Nephron progenitor cell (in vitro differentiated cells): ENCODE measurements at regions not wholly inside any gene's neighbourhood (a gene's known extent, or its start where the extent isn't known, plus 50 kb on each side); places are given as distances from the start of the nearest gene placed in this dataset.
"Not testable (repeated sequence)": the region's sequence is repeated elsewhere in the genome, so short reads cannot be mapped to it uniquely, and the experiment has no call there.

Experiments used
- DNase-seq: peaks from one replicate; pipeline ENCODE4 v3.0.0; 2021
- H3K27ac Mint-ChIP-seq: 2 replicates; pipeline ENCODE4 v1.8.0; 2021; ENCODE audit warnings: mild to moderate bottlenecking, moderate library complexity, mixed read lengths
- H3K27me3 Mint-ChIP-seq: 2 replicates; pipeline ENCODE4 v1.8.0; 2021; ENCODE audit warnings: mild to moderate bottlenecking, low read depth, mixed read lengths; ENCODE audit not compliant: poor library complexity
- H3K36me3 Mint-ChIP-seq: 2 replicates; pipeline ENCODE4 v1.8.0; 2021; ENCODE audit warnings: low read depth, mixed read lengths
- H3K4me1 Mint-ChIP-seq: 2 replicates; pipeline ENCODE4 v1.8.0; 2021; ENCODE audit warnings: mixed read lengths
- H3K4me3 Mint-ChIP-seq: 2 replicates; pipeline ENCODE4 v1.8.0; 2021; ENCODE audit warnings: mild to moderate bottlenecking, moderate library complexity, mixed read lengths
- H3K9me3 Mint-ChIP-seq: 2 replicates; pipeline ENCODE4 v1.8.0; 2021; ENCODE audit warnings: mild to moderate bottlenecking, moderate library complexity, mixed read lengths
- TF ChIP-seq, protein P1 (sequence below): fragments of 200-600 bp; sonication (generic); IDR thresholded peaks from 2 replicates; pipeline ENCODE4 v1.5.0; 2021; ENCODE audit warnings: antibody characterized with exemption

DNA sequence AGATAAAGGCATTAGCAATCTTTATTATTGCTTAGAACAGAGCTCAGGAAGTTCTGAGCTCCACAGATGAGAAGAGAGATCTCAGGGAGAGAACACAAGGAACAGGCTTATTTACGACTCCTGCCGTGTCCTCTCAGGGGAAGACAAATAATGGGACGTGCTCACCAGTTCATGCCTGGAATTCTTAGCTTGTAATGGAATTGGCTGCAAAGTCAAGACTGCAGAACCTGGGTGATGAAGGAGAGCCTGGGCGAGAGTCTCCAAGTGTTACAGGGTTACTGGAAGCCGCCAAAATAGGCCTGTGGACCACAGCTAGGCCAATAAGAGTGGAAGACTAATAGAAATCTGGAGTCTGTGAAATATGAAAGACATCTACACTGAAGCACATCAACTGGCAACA lies 174.5 kb upstream of the ADAMTSL1 start:
- Mint-ChIP-seq H3K27me3 (peaks cover 4% of the 10 kb centered on the region), H3K4me1 (peaks cover 37% of the 10 kb centered on the region), H3K36me3 (no peaks in the 10 kb centered on the region), H3K4me3 (no peak overlapping the region), H3K27ac (no peak overlapping the region), H3K9me3 (no peaks in the 10 kb centered on the region)
- TF ChIP-seq, protein P1, sequence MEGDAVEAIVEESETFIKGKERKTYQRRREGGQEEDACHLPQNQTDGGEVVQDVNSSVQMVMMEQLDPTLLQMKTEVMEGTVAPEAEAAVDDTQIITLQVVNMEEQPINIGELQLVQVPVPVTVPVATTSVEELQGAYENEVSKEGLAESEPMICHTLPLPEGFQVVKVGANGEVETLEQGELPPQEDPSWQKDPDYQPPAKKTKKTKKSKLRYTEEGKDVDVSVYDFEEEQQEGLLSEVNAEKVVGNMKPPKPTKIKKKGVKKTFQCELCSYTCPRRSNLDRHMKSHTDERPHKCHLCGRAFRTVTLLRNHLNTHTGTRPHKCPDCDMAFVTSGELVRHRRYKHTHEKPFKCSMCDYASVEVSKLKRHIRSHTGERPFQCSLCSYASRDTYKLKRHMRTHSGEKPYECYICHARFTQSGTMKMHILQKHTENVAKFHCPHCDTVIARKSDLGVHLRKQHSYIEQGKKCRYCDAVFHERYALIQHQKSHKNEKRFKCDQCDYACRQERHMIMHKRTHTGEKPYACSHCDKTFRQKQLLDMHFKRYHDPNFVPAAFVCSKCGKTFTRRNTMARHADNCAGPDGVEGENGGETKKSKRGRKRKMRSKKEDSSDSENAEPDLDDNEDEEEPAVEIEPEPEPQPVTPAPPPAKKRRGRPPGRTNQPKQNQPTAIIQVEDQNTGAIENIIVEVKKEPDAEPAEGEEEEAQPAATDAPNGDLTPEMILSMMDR = no peak
- no peak for DNase-seq

DNA sequence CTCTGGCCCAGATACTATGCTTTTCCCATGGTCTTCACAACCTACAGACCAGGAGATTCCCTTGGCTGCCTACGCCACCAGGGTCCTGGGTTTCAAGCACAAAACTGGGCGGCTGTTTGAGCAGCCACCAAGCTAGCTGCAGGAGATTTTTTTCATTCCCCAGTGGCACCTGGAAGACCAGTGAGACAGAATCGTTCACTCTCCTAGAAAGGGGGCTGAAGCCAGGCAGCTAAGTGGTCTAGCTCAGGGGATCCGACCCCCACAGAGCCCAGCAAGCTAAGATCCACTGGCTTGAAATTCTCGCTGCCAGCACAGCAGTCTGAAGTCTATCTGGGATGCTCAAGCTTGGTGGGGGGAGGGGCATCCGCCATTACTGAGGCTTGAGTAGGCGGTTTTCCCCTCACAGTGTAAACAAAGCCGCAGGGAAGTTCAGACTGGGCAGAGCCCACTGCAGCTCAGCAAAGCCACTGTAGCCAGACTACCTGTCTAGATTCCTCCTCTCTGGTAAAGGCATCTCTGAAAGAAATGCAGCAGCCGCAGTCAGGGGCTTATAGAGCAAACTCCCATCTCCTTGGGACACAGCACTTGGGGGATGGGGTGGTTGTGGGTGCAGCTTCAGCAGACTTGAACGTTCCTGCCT lies 168.7 kb upstream of the ADAMTSL1 start:
- H3K27ac Mint-ChIP-seq, H3K4me3 Mint-ChIP-seq, H3K27me3 Mint-ChIP-seq: not testable (repeated sequence)
- Mint-ChIP-seq H3K4me1 (peaks cover 29% of the 10 kb centered on the region), H3K36me3 (peaks cover 20% of the 10 kb centered on the region), H3K9me3 (peaks cover 34% of the 10 kb centered on the region)
- DNase-seq = peak; percentile 14

GRCh38 chr9:18314316-18314715 lies 159.6 kb upstream of the ADAMTSL1 start:
- H3K4me3 Mint-ChIP-seq = no peak overlapping the region
- H3K27ac Mint-ChIP-seq = no peak overlapping the region
- no peaks in the 10 kb centered on the region for H3K4me1 Mint-ChIP-seq
- no peak for DNase-seq
- H3K9me3 Mint-ChIP-seq = peaks cover 18% of the 10 kb centered on the region
- H3K27me3 Mint-ChIP-seq = no peaks in the 10 kb centered on the region
- H3K36me3 Mint-ChIP-seq = no peaks in the 10 kb centered on the region
- TF ChIP-seq, protein P1 = no peak

- Mint-ChIP-seq H3K9me3 (peaks cover 18% of the 10 kb centered on the region), H3K4me1 (no peaks in the 10 kb centered on the region), H3K36me3 (no peaks in the 10 kb centered on the region), H3K4me3 (no peak overlapping the region), H3K27me3 (peaks cover 3% of the 10 kb centered on the region), H3K27ac (no peak overlapping the region)
- TF ChIP-seq, protein P1 = no peak
- no peak for DNase-seq
Measured at GRCh38 chr9:18317896-18318295, 156.1 kb upstream of the ADAMTSL1 start.

- DNase-seq = no peak
- TF ChIP-seq, protein P1 = no peak
- H3K9me3 Mint-ChIP-seq = peaks cover 10% of the 10 kb centered on the region
- H3K4me1 Mint-ChIP-seq = no peaks in the 10 kb centered on the region
- H3K4me3 Mint-ChIP-seq = no peak overlapping the region
- no peaks in the 10 kb centered on the region for H3K36me3 Mint-ChIP-seq
- H3K27ac Mint-ChIP-seq = no peak overlapping the region
- H3K27me3 Mint-ChIP-seq = peaks cover 3% of the 10 kb centered on the region
Measured at GRCh38 chr9:18319918-18320445, 154.0 kb upstream of the ADAMTSL1 start.

- H3K4me3 Mint-ChIP-seq = no peak overlapping the region
- H3K9me3 Mint-ChIP-seq = peaks cover 10% of the 10 kb centered on the region
- TF ChIP-seq, protein P1 = no peak
- no peaks in the 10 kb centered on the region for H3K36me3 Mint-ChIP-seq
- DNase-seq = no peak
- H3K27me3 Mint-ChIP-seq = peaks cover 3% of the 10 kb centered on the region
- H3K4me1 Mint-ChIP-seq = no peaks in the 10 kb centered on the region
- H3K27ac Mint-ChIP-seq = no peak overlapping the region
Measured at GRCh38 chr9:18324928-18325745, 148.8 kb upstream of the ADAMTSL1 start.

DNA sequence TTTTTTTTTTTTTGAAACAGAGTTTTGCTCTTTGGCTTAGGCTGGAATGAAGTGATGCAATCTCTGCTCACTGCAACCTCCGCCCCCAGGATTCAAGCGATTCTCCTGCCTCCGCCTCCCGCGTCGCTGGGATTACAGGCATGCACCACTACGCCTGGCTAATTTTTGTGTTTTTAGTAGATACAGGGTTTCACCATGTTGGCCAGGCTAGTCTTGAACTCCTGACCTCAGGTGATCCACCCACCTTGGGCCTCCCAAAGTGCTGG lies 148.3 kb upstream of the ADAMTSL1 start:
- not testable (repeated sequence) for H3K27ac Mint-ChIP-seq, H3K27me3 Mint-ChIP-seq, DNase-seq, H3K36me3 Mint-ChIP-seq, H3K4me3 Mint-ChIP-seq, H3K4me1 Mint-ChIP-seq
- peaks cover 10% of the 10 kb centered on the region for H3K9me3 Mint-ChIP-seq
